K562 (cell line): ENCODE measurements at regions not wholly inside any gene's neighbourhood (a gene's known extent, or its start where the extent isn't known, plus 50 kb on each side); places are given as distances from the start of the nearest gene placed in this dataset.

ENCODE experiments used
- ZC3H11A ChIP-seq: IDR thresholded peaks from 2 replicates; pipeline ENCODE4 v1.6.1; 2012; ENCODE audit warnings: low read depth, low read length, improper control_type of control experiment
- TF ChIP-seq, protein P1 (sequence below): sonication (generic); formaldehyde crosslinking; IDR thresholded peaks from 2 replicates; pipeline ENCODE4 v1.8.1; 2023; ENCODE audit warnings: mild to moderate bottlenecking, missing genetic modification reagents
- TF ChIP-seq, protein P2 (sequence below): sonication (generic); formaldehyde crosslinking; IDR thresholded peaks from 2 replicates; pipeline ENCODE4 v1.8.0; 2022; ENCODE audit warnings: mild to moderate bottlenecking, missing genetic modification reagents
- TF ChIP-seq, protein P3 (sequence below), 2 experiments: fragments of 450-650 bp in 1 of 2; sonication (generic) in 1 of 2; formaldehyde crosslinking in 1 of 2; IDR thresholded peaks; 2 replicates each; pipeline versions ENCODE4 v1.7.1 to v1.9.0; 2016 to 2022; ENCODE audit warnings: inconsistent platforms in 1 of 2, mild to moderate bottlenecking in 1 of 2, missing genetic modification reagents in 1 of 2
- TF ChIP-seq, protein P4 (sequence below): fragments of 200-800 bp; sonication (Bioruptor generic); IDR thresholded peaks from 2 replicates; pipeline ENCODE4 v1.6.1; 2016; ENCODE audit warnings: missing genetic modification characterization, missing compliant biosample characterization

DNA sequence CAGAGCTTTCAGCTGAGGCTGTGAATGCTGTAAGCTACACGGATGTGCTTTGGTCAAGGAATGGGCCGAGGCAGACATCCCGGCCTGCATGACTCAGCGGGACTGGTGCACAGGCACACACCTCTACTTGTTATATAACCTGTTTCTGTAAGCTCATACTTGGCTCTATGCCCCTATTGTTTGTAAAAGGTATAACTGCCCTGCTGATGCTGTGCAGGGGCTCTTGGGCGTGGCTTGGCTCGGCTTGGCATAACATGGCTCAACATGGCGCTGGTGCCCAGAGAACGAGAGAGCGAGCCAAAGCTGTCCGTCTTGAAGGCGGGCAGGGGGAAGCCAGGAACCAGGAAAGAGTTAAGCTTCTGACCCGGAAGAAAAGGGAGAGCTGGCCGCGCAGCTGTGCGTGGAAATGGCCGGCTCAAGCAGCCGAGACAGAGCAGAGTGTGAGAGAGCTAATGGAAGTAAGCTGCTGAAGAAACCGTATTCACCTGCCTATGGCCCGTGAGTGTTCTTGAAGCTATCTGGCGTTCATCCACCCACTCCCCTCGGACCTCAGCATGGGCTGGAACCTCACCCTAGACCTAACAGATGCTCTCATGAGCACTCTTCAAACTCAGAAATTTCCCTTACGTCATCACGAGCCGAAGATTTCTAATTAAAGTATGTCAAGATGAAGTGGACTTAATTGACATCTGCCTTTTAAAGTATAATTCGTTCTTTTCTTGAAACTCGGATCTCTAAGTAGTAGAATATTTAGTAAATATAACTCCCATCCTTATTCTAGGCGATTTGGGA is 286.3 kb upstream of the AGA start (continued):
- TF ChIP-seq, protein P1, sequence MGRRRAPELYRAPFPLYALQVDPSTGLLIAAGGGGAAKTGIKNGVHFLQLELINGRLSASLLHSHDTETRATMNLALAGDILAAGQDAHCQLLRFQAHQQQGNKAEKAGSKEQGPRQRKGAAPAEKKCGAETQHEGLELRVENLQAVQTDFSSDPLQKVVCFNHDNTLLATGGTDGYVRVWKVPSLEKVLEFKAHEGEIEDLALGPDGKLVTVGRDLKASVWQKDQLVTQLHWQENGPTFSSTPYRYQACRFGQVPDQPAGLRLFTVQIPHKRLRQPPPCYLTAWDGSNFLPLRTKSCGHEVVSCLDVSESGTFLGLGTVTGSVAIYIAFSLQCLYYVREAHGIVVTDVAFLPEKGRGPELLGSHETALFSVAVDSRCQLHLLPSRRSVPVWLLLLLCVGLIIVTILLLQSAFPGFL: no peak
- TF ChIP-seq, protein P2, sequence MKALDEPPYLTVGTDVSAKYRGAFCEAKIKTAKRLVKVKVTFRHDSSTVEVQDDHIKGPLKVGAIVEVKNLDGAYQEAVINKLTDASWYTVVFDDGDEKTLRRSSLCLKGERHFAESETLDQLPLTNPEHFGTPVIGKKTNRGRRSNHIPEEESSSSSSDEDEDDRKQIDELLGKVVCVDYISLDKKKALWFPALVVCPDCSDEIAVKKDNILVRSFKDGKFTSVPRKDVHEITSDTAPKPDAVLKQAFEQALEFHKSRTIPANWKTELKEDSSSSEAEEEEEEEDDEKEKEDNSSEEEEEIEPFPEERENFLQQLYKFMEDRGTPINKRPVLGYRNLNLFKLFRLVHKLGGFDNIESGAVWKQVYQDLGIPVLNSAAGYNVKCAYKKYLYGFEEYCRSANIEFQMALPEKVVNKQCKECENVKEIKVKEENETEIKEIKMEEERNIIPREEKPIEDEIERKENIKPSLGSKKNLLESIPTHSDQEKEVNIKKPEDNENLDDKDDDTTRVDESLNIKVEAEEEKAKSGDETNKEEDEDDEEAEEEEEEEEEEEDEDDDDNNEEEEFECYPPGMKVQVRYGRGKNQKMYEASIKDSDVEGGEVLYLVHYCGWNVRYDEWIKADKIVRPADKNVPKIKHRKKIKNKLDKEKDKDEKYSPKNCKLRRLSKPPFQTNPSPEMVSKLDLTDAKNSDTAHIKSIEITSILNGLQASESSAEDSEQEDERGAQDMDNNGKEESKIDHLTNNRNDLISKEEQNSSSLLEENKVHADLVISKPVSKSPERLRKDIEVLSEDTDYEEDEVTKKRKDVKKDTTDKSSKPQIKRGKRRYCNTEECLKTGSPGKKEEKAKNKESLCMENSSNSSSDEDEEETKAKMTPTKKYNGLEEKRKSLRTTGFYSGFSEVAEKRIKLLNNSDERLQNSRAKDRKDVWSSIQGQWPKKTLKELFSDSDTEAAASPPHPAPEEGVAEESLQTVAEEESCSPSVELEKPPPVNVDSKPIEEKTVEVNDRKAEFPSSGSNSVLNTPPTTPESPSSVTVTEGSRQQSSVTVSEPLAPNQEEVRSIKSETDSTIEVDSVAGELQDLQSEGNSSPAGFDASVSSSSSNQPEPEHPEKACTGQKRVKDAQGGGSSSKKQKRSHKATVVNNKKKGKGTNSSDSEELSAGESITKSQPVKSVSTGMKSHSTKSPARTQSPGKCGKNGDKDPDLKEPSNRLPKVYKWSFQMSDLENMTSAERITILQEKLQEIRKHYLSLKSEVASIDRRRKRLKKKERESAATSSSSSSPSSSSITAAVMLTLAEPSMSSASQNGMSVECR: no peak
- no peak for TF ChIP-seq ZC3H11A
- TF ChIP-seq, protein P3, sequence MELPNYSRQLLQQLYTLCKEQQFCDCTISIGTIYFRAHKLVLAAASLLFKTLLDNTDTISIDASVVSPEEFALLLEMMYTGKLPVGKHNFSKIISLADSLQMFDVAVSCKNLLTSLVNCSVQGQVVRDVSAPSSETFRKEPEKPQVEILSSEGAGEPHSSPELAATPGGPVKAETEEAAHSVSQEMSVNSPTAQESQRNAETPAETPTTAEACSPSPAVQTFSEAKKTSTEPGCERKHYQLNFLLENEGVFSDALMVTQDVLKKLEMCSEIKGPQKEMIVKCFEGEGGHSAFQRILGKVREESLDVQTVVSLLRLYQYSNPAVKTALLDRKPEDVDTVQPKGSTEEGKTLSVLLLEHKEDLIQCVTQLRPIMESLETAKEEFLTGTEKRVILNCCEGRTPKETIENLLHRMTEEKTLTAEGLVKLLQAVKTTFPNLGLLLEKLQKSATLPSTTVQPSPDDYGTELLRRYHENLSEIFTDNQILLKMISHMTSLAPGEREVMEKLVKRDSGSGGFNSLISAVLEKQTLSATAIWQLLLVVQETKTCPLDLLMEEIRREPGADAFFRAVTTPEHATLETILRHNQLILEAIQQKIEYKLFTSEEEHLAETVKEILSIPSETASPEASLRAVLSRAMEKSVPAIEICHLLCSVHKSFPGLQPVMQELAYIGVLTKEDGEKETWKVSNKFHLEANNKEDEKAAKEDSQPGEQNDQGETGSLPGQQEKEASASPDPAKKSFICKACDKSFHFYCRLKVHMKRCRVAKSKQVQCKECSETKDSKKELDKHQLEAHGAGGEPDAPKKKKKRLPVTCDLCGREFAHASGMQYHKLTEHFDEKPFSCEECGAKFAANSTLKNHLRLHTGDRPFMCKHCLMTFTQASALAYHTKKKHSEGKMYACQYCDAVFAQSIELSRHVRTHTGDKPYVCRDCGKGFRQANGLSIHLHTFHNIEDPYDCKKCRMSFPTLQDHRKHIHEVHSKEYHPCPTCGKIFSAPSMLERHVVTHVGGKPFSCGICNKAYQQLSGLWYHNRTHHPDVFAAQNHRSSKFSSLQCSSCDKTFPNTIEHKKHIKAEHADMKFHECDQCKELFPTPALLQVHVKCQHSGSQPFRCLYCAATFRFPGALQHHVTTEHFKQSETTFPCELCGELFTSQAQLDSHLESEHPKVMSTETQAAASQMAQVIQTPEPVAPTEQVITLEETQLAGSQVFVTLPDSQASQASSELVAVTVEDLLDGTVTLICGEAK (IDR thresholded peaks at IDR 0.05): peak; percentile 69
- TF ChIP-seq, protein P3 (CRISPR knock-in tag; IDR thresholded peaks at IDR 0.05): no peak
- TF ChIP-seq, protein P4, sequence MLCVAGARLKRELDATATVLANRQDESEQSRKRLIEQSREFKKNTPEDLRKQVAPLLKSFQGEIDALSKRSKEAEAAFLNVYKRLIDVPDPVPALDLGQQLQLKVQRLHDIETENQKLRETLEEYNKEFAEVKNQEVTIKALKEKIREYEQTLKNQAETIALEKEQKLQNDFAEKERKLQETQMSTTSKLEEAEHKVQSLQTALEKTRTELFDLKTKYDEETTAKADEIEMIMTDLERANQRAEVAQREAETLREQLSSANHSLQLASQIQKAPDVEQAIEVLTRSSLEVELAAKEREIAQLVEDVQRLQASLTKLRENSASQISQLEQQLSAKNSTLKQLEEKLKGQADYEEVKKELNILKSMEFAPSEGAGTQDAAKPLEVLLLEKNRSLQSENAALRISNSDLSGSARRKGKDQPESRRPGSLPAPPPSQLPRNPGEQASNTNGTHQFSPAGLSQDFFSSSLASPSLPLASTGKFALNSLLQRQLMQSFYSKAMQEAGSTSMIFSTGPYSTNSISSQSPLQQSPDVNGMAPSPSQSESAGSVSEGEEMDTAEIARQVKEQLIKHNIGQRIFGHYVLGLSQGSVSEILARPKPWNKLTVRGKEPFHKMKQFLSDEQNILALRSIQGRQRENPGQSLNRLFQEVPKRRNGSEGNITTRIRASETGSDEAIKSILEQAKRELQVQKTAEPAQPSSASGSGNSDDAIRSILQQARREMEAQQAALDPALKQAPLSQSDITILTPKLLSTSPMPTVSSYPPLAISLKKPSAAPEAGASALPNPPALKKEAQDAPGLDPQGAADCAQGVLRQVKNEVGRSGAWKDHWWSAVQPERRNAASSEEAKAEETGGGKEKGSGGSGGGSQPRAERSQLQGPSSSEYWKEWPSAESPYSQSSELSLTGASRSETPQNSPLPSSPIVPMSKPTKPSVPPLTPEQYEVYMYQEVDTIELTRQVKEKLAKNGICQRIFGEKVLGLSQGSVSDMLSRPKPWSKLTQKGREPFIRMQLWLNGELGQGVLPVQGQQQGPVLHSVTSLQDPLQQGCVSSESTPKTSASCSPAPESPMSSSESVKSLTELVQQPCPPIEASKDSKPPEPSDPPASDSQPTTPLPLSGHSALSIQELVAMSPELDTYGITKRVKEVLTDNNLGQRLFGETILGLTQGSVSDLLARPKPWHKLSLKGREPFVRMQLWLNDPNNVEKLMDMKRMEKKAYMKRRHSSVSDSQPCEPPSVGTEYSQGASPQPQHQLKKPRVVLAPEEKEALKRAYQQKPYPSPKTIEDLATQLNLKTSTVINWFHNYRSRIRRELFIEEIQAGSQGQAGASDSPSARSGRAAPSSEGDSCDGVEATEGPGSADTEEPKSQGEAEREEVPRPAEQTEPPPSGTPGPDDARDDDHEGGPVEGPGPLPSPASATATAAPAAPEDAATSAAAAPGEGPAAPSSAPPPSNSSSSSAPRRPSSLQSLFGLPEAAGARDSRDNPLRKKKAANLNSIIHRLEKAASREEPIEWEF (CRISPR knock-in tag): no peak
